ENCODE measurements at regions not wholly inside any gene's neighbourhood (a gene's known extent, or its start where the extent isn't known, plus 50 kb on each side); places are given as distances from the start of the nearest gene placed in this dataset.

GRCh38 chr17:53017227-53017626 lies 805.5 kb upstream of the KIF2B start:
- Histone ChIP-seq H3F3A (ENCODE audit: control insufficient read depth, insufficient read depth) (no peaks in the 10 kb centered on the region), H3K36me3 (ENCODE audit: control insufficient read depth, low read length) (no peaks in the 10 kb centered on the region), H3K27me3 (ENCODE audit: control insufficient read depth, low read length) (no peaks in the 10 kb centered on the region), H3K4me1 (ENCODE audit: control insufficient read depth, low read length) (no peaks in the 10 kb centered on the region), H3K9me3 (ENCODE audit: control insufficient read depth, insufficient read depth, low read length) (no peaks in the 10 kb centered on the region), H3K27ac (ENCODE audit: low read depth, low read length) (no peak overlapping the region), H3K4me3 (ENCODE audit: low read length) (no peak overlapping the region), H4K20me1 (ENCODE audit: control insufficient read depth, insufficient read depth, low read depth, low read length) (no peaks in the 10 kb centered on the region), H3K79me2 (ENCODE audit: control insufficient read depth, low read length) (no peaks in the 10 kb centered on the region), H3K9me2 (replicated peaks; ENCODE audit: control insufficient read depth, low read length) (no peaks in the 10 kb centered on the region), H3K4me2 (ENCODE audit: low read length) (no peak overlapping the region)
- TF ChIP-seq EZH2phosphoT487 (IDR thresholded peaks at IDR 0.05; ENCODE audit: borderline replicate concordance, low read length), result no peak
- TF ChIP-seq, protein P1, sequence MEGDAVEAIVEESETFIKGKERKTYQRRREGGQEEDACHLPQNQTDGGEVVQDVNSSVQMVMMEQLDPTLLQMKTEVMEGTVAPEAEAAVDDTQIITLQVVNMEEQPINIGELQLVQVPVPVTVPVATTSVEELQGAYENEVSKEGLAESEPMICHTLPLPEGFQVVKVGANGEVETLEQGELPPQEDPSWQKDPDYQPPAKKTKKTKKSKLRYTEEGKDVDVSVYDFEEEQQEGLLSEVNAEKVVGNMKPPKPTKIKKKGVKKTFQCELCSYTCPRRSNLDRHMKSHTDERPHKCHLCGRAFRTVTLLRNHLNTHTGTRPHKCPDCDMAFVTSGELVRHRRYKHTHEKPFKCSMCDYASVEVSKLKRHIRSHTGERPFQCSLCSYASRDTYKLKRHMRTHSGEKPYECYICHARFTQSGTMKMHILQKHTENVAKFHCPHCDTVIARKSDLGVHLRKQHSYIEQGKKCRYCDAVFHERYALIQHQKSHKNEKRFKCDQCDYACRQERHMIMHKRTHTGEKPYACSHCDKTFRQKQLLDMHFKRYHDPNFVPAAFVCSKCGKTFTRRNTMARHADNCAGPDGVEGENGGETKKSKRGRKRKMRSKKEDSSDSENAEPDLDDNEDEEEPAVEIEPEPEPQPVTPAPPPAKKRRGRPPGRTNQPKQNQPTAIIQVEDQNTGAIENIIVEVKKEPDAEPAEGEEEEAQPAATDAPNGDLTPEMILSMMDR (IDR thresholded peaks at IDR 0.05; ENCODE audit: low read depth, low read length, poor library complexity, severe bottlenecking), result no peak

GRCh38 chr17:53016085-53016484 lies 806.6 kb upstream of the KIF2B start:
- no peaks in the 10 kb centered on the region for H3K27me3 ChIP-seq (ENCODE audit: control insufficient read depth, low read length)
- H3K9me2 ChIP-seq (replicated peaks; ENCODE audit: control insufficient read depth, low read length), result no peaks in the 10 kb centered on the region
- no peak overlapping the region for H3K4me2 ChIP-seq (ENCODE audit: low read length)
- no peaks in the 10 kb centered on the region for H3K36me3 ChIP-seq (ENCODE audit: control insufficient read depth, low read length)
- H4K20me1 ChIP-seq (ENCODE audit: control insufficient read depth, insufficient read depth, low read depth, low read length), result no peaks in the 10 kb centered on the region
- no peak overlapping the region for H3K4me3 ChIP-seq (ENCODE audit: low read length)
- H3K9me3 ChIP-seq (ENCODE audit: control insufficient read depth, insufficient read depth, low read length), result no peaks in the 10 kb centered on the region
- no peak overlapping the region for H3K27ac ChIP-seq (ENCODE audit: low read depth, low read length)
- no peak for TF ChIP-seq EZH2phosphoT487 (IDR thresholded peaks at IDR 0.05; ENCODE audit: borderline replicate concordance, low read length)
- TF ChIP-seq, protein P1 (IDR thresholded peaks at IDR 0.05; ENCODE audit: low read depth, low read length, poor library complexity, severe bottlenecking), result no peak
- H3K4me1 ChIP-seq (ENCODE audit: control insufficient read depth, low read length), result no peaks in the 10 kb centered on the region
- no peaks in the 10 kb centered on the region for H3F3A ChIP-seq (ENCODE audit: control insufficient read depth, insufficient read depth)
- no peaks in the 10 kb centered on the region for H3K79me2 ChIP-seq (ENCODE audit: control insufficient read depth, low read length)

DNA sequence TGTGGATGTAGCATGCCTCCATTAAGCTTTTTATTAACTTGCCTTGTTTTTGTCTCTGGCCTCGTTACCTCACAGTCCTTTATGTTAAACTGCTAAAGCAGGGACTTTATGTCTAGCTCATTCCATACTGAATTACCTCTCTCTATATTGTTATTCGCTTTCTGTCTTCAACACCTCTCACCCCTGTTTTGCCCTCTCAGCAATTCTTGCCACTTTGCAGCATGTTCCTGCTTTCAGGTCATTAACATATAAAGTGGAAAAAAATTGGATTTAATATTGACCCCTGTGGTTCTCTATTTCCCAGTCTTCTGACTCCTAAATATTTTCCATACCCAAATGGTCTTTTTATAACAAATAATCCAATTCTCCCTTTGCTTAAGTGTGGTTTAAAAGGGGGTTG lies 810.4 kb upstream of the KIF2B start:
- no peaks in the 10 kb centered on the region for H3K4me1 ChIP-seq (ENCODE audit: control insufficient read depth, low read length)

More for the DNA sequence above, 810.4 kb upstream of the KIF2B start:
- Histone ChIP-seq H3K9me2 (replicated peaks; ENCODE audit: control insufficient read depth, low read length) (no peaks in the 10 kb centered on the region), H3K79me2 (ENCODE audit: control insufficient read depth, low read length) (no peaks in the 10 kb centered on the region), H3K27ac (ENCODE audit: low read depth, low read length) (no peak overlapping the region), H3K9me3 (ENCODE audit: control insufficient read depth, insufficient read depth, low read length) (no peaks in the 10 kb centered on the region), H3F3A (ENCODE audit: control insufficient read depth, insufficient read depth) (no peaks in the 10 kb centered on the region), H3K4me2 (ENCODE audit: low read length) (no peak overlapping the region), H3K4me3 (ENCODE audit: low read length) (no peak overlapping the region), H3K27me3 (ENCODE audit: control insufficient read depth, low read length) (no peaks in the 10 kb centered on the region), H3K36me3 (ENCODE audit: control insufficient read depth, low read length) (no peaks in the 10 kb centered on the region), H4K20me1 (ENCODE audit: control insufficient read depth, insufficient read depth, low read depth, low read length) (no peaks in the 10 kb centered on the region)
- no peak for TF ChIP-seq EZH2phosphoT487 (IDR thresholded peaks at IDR 0.05; ENCODE audit: borderline replicate concordance, low read length)
- TF ChIP-seq, protein P1 (IDR thresholded peaks at IDR 0.05; ENCODE audit: low read depth, low read length, poor library complexity, severe bottlenecking), result no peak
